OCI-LY7 (cell line): ENCODE measurements at regions not wholly inside any gene's neighbourhood (a gene's known extent, or its start where the extent isn't known, plus 50 kb on each side); places are given as distances from the start of the nearest gene placed in this dataset.

ENCODE experiments used
- CTCF ChIP-seq: fragments of 200-600 bp; sonication (generic); conservative IDR thresholded peaks from 2 replicates; pipeline ENCODE4 v1.5.1; 2014; ENCODE audit warnings: mild to moderate bottlenecking, antibody characterized with exemption, low read length, moderate library complexity, mixed read lengths
- EZH2phosphoT487 ChIP-seq: fragments of 200-600 bp; sonication (generic); IDR thresholded peaks from 2 replicates; pipeline ENCODE4 v1.6.1; 2018; ENCODE audit warnings: low read depth, borderline replicate concordance, mild to moderate bottlenecking, mixed run types, antibody characterized with exemption, low read length, moderate library complexity, mixed read lengths

GRCh38 chr2:221691571-221691970 lies 119.5 kb upstream of the EPHA4 start:
- TF ChIP-seq CTCF (no peak), EZH2phosphoT487 (no peak)
